Heart left ventricle (tissue), 16 donors: ENCODE measurements at regions not wholly inside any gene's neighbourhood (a gene's known extent, or its start where the extent isn't known, plus 50 kb on each side); places are given as distances from the start of the nearest gene placed in this dataset.

ENCODE experiments used
- ATAC-seq, 4 donors: fragments of 200-7000 bp; cut with Tn5 transposase; one replicate each; pipeline ENCODE4 v1.9.1; 2020 to 2022; ENCODE audit warnings: moderate library complexity in 4 of 4, mild to moderate bottlenecking in 3 of 4, moderate number of reproducible peaks in 1 of 4
- DNase-seq, 5 donors: peaks; one replicate each; pipeline ENCODE4 v3.0.0-alpha.2; 2020
- H3K27ac ChIP-seq, 12 donors: fragments of 200-600 bp; sonication (generic) in 4 of 12; one replicate each; pipeline versions ENCODE4 v1.5.0 to v1.8.0; 2016 to 2022; ENCODE audit warnings: mild to moderate bottlenecking in 2 of 12
- H3K27me3 ChIP-seq, 9 donors: fragments of 200-600 bp; sonication (generic) in 2 of 9; one replicate each; pipeline versions ENCODE4 v1.5.1 to v1.8.0; 2016 to 2022; ENCODE audit warnings: mild to moderate bottlenecking in 3 of 9
- H3K36me3 ChIP-seq, 9 donors: fragments of 200-600 bp; sonication (generic) in 2 of 9; one replicate each; pipeline versions ENCODE4 v1.5.0 to v1.8.0; 2018 to 2022; ENCODE audit warnings: mild to moderate bottlenecking in 2 of 9
- H3K4me1 ChIP-seq, 12 donors: fragments of 200-600 bp; sonication (generic) in 4 of 12; one replicate each; pipeline versions ENCODE4 v1.5.0 to v1.8.0; 2016 to 2022; ENCODE audit warnings: mild to moderate bottlenecking in 3 of 12
- H3K4me3 ChIP-seq, 12 donors: fragments of 200-600 bp; sonication (generic) in 4 of 12; one replicate each; pipeline versions ENCODE4 v1.5.0 to v1.8.0; 2017 to 2022; ENCODE audit warnings: mild to moderate bottlenecking in 9 of 12, moderate library complexity in 4 of 12
- H3K9me3 ChIP-seq, 12 donors: fragments of 200-600 bp; sonication (generic) in 4 of 12; one replicate each; pipeline versions ENCODE4 v1.5.0 to v1.8.0; 2016 to 2022; ENCODE audit warnings: mild to moderate bottlenecking in 1 of 12
- POLR2A ChIP-seq, 2 donors: fragments of 450-650 bp; IDR thresholded peaks; one replicate each; pipeline ENCODE4 v1.6.1; 2017; ENCODE audit warnings: antibody characterized with exemption in 2 of 2, mild to moderate bottlenecking in 2 of 2, moderate library complexity in 2 of 2
- WGBS, 4 donors: extraction: QIAGEN DNeasy Blood & Tissue Kit in 2 of 4; methylation state at CpG; one replicate each; pipeline versions ENCODE4 v1.1.5 to v1.1.7; 2013 to 2018; 5-methylcytosine and 5-hydroxymethylcytosine counted together
- intact Hi-C, 10 donors: fragments of 100-400 bp; cut with DNase I; formaldehyde crosslinking; loops; one replicate each; pipeline versions ENCODE4 v1.11.1 to v1.14.2; 2022
- TF ChIP-seq, protein P1 (sequence below), 12 donors: fragments of 200-600 bp; sonication (generic) in 4 of 12; IDR thresholded peaks; one replicate each; pipeline versions ENCODE4 v1.5.0 to v1.8.0; 2018 to 2022; ENCODE audit warnings: antibody characterized with exemption in 12 of 12, mild to moderate bottlenecking in 5 of 12
- donor health status: ischemic (EF 13 %, LVEDD 7.1; RV severe dilation, severe dysfunction).
- donor health status: healthy with polysubstance abuse.
- donor health status: DM: no; HTN: yes; CAD: no.
- donor health status: DM: no; HTN: no; CAD: no.
- donor health status: ischemic (EF 25% LVEDD 6.9; RV normal size, moderate dysfunction).
- donor health status: ischemic (EF 25% LVEDD 5.7; RV mildly dilated, moderate dysfunction).
- donor health status: healthy.
- donor health status: DM: yes; HTN: yes; CAD: no.
- donor health status: ischemic (EF 35%, LVEDD 5.7; RV mildly dilated, moderate dysfunction).
- donor health status: nonischemic (EF 11% LVEDD 7.7; RV severe dilation, severe dysfunction).
- donor health status: DM: yes; HTN: yes; CAD: no.
- donor health status: PGD.
- donor health status: ischemic (EF 29% LVEDD 5.4; RV normal size, mild dysfunction).
- donor health status: nonischemic (EF 23%, LVEDD 6.1; RV moderate dilation, normal function).

DNA sequence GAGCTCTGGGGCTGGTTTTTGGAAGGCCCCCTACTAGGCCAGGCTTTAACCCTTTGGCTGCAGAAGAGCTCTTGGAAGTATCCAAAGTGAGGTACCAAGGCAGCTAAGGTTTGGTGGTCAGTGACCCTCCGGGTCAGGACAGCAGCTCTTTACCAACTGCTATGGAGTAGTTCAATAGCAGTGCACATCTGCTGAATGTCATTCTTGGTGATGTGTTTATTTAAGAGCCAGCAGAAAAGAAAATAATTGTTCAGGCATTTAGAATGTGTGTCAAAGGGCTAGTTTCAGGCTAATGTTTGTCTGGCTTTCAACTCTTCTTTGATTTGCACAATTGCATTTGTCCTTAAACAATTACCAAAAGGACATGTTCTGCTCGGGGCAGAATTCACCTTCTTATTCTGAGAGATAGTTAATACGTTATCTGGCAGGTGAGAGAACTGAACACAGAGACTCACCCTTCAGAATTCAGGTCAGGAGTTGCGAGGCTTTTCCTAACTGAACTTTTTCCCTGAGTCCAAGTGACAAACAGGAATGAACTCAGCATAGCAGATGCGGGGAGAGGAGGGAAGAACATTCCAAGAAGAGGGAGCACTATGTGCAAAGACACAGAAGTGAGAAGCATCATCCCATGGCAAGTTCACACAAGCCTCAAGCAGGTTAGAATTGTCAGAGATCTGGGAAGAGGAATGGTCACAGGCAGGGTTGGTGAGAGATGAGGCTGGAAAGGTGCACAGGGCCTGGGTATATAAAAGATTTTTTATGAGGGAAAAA lies 556.7 kb upstream of the TLE4 start:
- no peak overlapping the region for H3K27ac ChIP-seq
- no peaks in the 10 kb centered on the region for H3K27me3 ChIP-seq
- DNase-seq, result no peak
- no peak overlapping the region for H3K4me3 ChIP-seq
- H3K36me3 ChIP-seq, result no peaks in the 10 kb centered on the region
- no peaks in the 10 kb centered on the region for H3K9me3 ChIP-seq
- TF ChIP-seq, protein P1, sequence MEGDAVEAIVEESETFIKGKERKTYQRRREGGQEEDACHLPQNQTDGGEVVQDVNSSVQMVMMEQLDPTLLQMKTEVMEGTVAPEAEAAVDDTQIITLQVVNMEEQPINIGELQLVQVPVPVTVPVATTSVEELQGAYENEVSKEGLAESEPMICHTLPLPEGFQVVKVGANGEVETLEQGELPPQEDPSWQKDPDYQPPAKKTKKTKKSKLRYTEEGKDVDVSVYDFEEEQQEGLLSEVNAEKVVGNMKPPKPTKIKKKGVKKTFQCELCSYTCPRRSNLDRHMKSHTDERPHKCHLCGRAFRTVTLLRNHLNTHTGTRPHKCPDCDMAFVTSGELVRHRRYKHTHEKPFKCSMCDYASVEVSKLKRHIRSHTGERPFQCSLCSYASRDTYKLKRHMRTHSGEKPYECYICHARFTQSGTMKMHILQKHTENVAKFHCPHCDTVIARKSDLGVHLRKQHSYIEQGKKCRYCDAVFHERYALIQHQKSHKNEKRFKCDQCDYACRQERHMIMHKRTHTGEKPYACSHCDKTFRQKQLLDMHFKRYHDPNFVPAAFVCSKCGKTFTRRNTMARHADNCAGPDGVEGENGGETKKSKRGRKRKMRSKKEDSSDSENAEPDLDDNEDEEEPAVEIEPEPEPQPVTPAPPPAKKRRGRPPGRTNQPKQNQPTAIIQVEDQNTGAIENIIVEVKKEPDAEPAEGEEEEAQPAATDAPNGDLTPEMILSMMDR (IDR thresholded peaks at IDR 0.05), result no peak
- no peak for ATAC-seq
- no peaks in the 10 kb centered on the region for H3K4me1 ChIP-seq
- intact Hi-C loops, result no loop called here
- WGBS, 4 donors, result 47 to 70% (median 61%) methylated on average over 5 of the region's 5 CpGs

DNA sequence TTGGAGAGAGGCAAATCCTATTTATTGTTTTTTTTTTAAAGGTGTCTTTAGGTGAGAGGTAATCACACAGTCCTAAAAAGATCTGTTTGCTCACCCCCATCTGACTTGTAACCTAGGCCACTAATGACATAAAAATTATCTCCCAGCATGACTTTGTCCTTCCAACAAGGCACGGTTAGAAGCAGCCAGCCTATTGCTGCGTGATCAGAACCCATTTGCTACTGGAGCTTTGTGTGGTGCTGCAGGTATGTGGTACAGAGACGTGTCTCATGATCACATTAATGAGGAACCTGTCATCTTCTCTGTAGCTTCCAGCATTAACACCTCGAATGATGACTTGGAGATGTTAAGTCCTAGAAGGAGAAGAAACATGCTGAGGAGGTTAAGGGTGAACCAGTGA lies 555.8 kb upstream of the TLE4 start:
- Histone ChIP-seq H3K4me3 (no peak overlapping the region), H3K4me1 (no peaks in the 10 kb centered on the region), H3K27me3 (no peaks in the 10 kb centered on the region), H3K27ac (no peak overlapping the region), H3K36me3 (no peaks in the 10 kb centered on the region), H3K9me3 (no peaks in the 10 kb centered on the region)
- DNase-seq (no peak), ATAC-seq (no peak)
- intact Hi-C loops, result no loop called here
- WGBS, 4 donors, result 71 to 75% (median 73%) methylated on average over 4 of the region's 4 CpGs
- TF ChIP-seq, protein P1 (IDR thresholded peaks at IDR 0.05), result no peak
- TF ChIP-seq POLR2A (IDR thresholded peaks at IDR 0.05), result no peak

DNA sequence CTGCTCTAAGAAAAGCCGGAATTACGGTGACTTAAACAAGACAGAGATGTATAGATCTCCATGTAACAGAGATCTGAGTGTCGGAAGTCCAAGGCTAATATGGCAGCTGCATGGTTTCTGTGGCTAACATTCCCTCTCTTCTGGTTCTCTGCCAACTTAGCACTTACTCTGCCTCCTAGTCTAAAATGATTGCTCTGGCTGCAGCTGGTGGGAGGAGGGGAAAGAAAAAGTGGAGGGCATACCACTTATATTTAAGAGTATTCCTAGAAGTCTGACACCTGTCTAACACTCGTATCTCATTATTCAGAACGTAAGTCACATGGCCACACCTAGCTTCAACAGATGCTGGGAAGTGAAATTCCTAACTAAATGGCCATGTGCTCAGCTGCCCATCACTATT lies 551.5 kb upstream of the TLE4 start:
- Histone ChIP-seq H3K9me3 (peaks cover 0 to 7% (median 0%) of the 10 kb centered on the region in 12 donors), H3K36me3 (no peaks in the 10 kb centered on the region), H3K27ac (no peak overlapping the region), H3K4me1 (no peaks in the 10 kb centered on the region), H3K4me3 (no peak overlapping the region), H3K27me3 (no peaks in the 10 kb centered on the region)
- DNase-seq (no peak), ATAC-seq (no peak)
- intact Hi-C loops, result loop anchor here in 1 of 10 donors (10.0 kb wide), 1 partner anchor 55 kb away; no protein-coding TSS in a partner anchor
- 84 to 87% (median 86%) methylated on average over 5 of the region's 5 CpGs for WGBS, 4 donors
- TF ChIP-seq, protein P1 (IDR thresholded peaks at IDR 0.05), result no peak
- no peak for TF ChIP-seq POLR2A (IDR thresholded peaks at IDR 0.05)

DNA sequence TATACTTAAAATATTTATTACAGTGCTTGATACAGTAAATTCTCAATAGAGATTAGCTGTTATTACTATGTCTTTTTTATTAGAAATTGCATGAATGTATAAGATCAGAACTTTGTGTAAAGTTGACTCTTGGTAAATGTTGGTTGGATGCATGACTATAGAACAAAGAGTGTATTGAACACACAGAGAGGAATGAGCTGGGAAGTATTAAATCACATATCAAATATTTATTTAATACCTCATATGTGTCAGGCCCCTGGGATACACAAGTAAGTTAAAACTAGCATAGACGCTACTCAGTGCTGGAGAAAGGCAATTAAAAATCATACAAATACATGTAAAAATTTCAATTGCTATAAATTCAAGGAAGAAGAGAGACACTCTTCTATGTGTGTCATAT lies 550.7 kb upstream of the TLE4 start:
- Histone ChIP-seq H3K4me3 (no peak overlapping the region), H3K4me1 (no peaks in the 10 kb centered on the region), H3K27me3 (no peaks in the 10 kb centered on the region), H3K27ac (no peak overlapping the region), H3K36me3 (no peaks in the 10 kb centered on the region), H3K9me3 (peaks cover 0 to 7% (median 0%) of the 10 kb centered on the region in 12 donors)
- ATAC-seq (no peak), DNase-seq (no peak)
- intact Hi-C loops, result loop anchor here in 1 of 10 donors (10.0 kb wide), 1 partner anchor 56 kb away; no protein-coding TSS in a partner anchor
- 81 to 95% (median 87%) methylated on average over 1 of the region's 1 CpG for WGBS, 4 donors
- TF ChIP-seq, protein P1 (IDR thresholded peaks at IDR 0.05), result no peak
- TF ChIP-seq POLR2A (IDR thresholded peaks at IDR 0.05), result no peak
